EH (cell line): ENCODE measurements at regions not wholly inside any gene's neighbourhood (a gene's known extent, or its start where the extent isn't known, plus 50 kb on each side); places are given as distances from the start of the nearest gene placed in this dataset.
A peak's percentile ranks its signal among the peaks of the same experiment; 100 is the strongest.
"Not testable (repeated sequence)": the region's sequence is repeated elsewhere in the genome, so short reads cannot be mapped to it uniquely, and the experiment has no call there.

Experiments used
- DNase-seq: peaks from one replicate; pipeline ENCODE4 v3.0.0-alpha.2; 2015; ENCODE audit warnings: low read depth

GRCh38 chr1:8144323-8144722 is 118.2 kb upstream of the ERRFI1 start:
- no peak for DNase-seq

DNA sequence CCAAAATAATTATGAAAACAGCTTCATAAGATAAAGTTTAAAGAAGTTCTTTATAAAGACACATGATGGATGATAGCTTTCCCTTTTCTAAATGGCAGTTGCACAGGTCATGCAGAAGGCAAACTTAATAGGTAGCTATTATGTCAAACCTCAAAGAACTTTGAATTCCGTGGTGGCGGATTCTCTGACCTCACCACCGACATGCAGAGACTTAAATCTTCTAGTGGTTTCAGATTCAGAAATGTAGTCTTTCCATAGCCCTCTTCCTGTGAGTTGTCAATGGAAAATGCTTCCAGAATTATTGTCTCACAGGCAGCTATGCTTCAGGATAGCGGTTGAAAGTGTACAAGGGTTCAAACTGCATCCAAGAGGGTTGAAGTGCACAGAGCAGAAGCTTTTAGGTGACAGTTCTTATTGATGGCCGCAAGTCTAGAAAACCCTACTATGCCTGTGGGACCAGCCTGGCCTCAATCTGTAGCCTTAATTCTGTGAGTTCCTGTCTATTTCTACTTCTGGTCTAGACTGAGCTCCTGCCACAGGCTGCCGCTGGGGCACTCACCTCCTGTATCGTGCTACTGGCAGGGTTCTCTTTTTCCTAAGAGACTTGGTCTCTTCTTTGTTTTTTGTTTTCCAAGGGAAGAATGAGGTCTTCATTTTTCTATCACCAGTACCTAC is 117.0 kb upstream of the ERRFI1 start:
- DNase-seq = peak; percentile 34

DNA sequence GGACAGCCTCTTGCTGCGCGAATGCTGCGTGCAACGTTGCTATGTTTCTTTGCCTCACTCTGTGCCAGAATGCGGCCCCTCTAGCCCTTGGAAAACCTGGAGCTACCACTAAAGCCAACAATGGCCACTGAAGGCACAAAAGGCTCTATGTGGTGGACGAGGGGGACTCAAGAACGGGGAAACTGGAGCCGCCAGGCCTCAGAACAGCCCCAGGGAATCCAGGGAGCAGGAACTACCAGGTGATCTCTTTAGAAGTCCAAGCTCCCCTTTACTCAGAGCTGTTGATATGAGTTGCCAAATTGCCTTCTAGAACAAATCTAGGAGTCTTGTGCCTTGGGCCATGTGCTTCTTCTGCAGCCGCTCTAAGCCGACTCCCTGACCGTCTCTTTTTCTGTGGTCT is 113.8 kb upstream of the ERRFI1 start:
- no peak for DNase-seq

GRCh38 chr1:8139383-8139782 is 113.3 kb upstream of the ERRFI1 start:
- no peak for DNase-seq

GRCh38 chr1:8138673-8139072 is 112.6 kb upstream of the ERRFI1 start:
- no peak for DNase-seq

DNA sequence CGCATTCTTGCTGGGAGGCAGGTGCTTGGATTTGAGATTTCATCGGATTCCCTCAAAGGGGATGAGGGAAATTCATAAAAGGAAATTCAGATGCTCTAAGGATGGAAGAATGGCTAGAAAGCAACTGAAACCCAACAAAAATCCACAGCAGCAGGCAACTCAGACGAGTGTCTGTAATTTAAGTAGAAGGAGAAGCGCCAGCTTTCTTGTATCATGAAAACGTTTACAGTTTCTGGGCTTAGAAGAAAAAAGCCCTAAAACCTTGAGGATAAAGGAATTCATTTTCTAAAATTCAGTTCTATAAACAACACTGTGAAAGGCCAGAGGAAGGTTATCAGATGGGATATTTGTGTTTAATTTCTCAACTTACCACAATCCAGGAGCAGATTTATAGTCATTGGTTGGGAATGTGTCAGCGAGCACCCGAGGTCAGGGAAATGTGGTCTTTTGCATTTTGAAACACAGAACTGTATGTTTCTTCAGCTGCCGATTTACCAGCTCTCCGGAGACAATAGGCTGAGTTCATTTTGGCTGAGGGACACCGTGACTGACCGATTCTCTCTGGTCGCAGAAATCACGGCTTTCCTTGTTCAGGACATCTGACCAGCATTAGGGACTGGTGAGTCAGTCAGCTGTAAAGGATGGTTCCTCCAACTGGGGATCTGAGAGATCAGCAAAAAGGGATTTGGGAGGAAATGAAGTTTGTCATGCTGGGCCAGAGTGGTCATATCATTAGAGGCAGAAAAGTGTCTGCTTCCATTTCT is 111.6 kb upstream of the ERRFI1 start:
- peak; percentile 99 for DNase-seq

GRCh38 chr1:8136766-8137165 is 110.7 kb upstream of the ERRFI1 start:
- DNase-seq = no peak

DNA sequence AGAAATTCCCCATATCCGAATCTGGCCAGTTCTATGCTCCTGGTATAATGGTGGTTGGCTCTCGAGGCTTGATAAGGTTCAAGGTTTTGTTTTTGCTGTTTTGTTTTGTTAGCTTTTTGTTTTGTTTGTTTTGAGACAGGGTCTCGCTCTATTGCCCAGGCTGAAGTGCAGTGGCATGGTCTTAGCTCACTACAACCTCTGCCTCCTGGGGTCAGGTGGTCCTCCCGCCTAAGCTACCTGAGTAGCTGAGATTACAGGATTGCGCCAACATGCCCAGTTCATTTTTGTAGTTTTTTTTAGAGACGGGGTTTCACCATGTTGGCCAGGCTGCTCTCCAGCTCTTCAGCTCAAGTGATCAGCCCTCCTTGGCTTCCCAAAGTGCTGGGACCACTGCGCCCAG is 109.1 kb upstream of the ERRFI1 start:
- DNase-seq = no peak

- peak; percentile 74 for DNase-seq
Measured at GRCh38 chr1:8134546-8135235, 108.6 kb upstream of the ERRFI1 start.

- peak; percentile 94 for DNase-seq
Measured at GRCh38 chr1:8133657-8134430, 107.7 kb upstream of the ERRFI1 start.

DNA sequence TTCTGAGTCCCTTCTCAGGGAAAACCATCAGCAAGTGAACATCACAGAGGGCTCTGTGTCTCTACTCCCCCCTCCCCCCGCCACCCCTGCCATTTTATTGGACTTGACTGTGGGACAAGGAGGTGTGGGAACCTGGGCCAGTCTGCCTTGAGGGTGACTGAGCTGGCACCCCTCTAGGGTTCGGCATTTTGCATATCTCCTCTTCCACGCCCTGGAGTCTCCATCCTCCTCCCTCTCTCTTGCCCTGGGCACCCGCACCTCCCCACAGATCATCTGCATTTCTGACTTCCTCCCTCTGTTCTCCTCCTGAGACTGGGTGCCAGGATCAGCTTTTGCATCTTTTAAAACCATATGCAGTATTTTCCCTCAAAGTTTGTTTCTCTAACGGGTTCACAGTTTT is 107.1 kb upstream of the ERRFI1 start:
- DNase-seq = peak; percentile 61

GRCh38 chr1:8127171-8127641 is 101.1 kb upstream of the ERRFI1 start:
- DNase-seq = no peak

DNA sequence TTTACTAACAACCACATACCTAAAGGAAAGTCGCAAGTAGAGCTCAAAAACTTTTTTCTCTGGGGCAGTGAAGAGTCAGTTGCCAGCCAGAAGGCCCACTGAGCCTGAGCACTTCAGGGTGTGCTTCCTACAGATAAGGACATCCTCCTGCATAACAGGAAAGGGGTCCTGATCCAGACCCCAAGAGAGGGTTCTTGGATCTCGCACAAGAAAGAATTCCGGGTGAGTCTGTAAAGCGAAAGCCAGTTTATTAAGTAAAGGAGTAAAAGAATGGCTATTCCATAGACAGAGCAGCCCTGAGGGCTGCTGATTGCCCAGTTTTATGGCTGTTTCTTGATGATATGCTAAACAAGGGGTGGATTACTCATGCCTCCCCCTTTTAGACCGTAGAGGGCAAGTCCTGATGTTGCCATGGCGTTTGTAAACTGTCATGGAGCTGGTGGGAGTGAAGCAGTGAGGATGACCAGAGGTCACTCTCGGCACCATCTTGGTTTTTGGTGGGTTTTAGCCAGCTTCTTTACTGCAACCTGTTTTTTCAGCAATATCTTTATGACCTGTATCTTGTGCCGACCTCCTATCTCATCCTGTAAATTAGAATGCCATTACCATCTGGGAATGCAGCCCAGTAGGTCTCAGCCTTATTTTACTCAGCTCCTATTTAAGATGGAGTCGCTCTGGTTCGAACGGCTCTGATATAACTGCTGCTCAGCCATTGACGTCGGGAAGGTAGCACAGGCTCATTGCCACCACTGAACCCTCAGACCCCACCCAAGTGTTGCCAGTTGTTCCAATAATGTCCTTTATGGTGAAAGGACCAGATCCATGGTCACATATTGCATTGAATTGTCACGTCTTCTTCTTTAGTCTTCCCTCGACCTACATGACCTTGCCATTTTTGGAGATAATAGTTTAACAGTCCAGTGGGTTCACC is 96.6 kb upstream of the ERRFI1 start:
- peak; percentile 82 for DNase-seq

DNA sequence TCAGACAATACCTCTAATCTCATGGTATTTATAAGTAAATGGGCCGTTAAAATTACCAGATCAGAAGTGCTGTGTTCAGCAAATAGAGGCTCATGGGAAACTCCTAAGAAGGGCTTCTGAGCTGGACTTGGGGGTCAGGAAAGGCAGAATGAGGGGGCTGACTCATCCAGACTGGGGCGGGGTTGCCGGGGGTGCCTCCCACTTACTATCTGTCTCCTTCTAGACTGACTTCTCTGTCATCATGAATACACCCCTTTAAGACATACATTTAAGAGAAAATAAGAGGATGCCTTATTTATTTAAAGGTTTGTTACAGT is 96.0 kb upstream of the ERRFI1 start:
- peak; percentile 36 for DNase-seq

DNA sequence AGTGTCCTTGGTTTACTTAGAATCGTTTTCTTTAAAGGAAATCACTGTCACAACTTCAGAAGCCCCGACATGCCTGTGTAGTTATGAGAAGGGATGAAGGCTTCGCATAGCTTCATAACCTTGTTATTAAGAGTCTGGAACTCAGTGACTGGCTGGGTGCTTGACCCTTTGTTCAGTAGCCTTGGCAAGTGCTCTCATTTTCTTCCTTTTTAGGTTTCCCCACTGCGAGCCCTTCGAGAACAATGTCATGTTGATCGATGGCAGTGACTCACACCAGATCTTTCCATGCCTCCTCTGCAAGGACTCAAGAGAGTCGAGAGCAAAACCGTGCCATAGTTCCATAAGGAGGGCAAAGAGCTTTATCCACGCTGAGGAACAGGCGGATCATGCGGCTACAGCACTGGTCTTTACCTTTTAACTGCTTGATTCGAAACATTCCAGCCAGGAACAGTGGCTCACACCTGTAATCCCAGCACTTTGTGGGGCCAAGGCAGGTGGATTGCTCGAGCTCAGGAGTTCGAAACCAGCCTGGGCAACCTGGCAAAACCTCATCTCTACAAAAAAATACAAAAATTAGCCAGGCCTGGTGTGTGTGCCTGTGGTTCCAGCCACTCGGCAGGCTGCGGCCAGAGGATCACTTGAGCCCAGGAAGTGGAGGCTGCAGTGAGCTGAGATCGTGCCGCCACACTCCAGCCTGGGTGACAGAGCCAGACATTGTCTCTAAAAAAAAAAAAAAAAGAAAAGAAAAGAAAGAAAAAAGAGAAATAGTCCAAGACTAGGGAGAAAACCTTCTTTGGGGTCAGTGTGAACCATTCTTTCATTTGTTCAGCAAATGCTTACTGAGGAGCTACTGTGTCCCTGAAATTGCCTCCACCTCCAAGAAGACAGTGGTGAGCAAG is 95.4 kb upstream of the ERRFI1 start:
- no peak for DNase-seq

DNA sequence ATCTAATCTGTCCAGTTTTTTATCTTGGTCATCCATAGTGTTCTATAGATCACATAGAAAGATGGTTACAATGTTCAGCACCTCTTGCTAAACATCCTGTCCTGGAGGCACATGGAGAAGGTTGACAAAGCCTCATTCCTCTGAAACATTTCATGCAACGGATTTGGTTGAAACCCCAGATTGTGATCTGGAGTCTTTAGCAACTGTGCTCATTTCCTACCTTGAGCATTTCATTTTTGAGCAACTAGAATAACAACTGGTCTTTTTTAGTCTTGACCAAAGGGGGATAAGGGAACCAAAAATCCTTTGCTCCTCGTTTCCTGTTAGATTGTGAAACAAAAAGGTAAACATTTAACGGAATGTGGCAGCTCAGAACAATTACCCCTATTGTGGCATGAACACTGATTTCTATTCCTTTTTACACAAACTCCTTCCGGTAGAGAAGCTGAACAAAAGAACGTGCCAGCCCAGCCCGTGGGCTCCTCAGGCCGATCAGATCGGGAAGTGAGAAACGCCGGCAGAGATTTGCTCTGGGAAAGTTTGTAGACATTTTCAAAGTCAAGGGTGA is 94.7 kb upstream of the ERRFI1 start:
- no peak for DNase-seq

DNA sequence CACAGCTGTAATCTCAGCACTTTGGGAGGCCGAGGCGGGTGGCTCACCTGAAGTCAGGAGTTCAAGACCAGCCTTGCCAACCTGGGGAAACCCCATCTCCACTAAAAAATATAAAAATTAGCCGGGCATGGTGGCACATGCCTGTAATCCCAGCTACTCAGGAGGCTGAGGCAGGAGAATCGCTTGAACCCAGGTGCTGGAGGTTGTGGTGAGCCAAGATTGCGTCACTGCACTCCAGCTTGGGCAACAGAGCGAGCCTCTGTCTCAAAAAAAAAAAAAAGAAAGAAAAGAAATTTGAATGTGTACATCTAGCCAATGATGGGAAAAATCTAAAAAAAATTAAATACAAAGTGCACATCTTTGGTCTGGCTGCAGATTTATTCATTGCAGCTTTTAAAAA is 92.6 kb upstream of the ERRFI1 start:
- DNase-seq = not testable (repeated sequence)

DNA sequence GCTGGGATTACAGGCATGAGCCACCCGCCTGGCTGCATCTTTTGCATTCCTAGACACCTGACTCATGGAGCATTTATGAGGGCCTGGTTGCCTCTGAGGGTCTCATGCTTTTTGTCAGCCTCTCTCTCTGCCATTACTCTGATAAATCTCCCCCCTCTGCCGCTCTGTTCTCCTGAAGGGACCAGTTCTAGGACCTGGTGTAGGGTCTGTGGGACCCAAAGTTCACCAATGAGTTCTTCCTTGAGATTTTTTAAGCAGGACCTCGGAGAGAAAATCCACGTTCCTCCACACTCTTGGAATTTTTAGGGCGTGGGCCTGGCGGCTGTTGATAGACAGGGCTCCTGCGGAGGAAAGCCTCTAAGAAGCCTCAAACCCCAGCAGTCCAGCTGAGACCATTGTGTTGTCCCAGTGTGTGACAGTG is 91.9 kb upstream of the ERRFI1 start:
- DNase-seq = peak; percentile 42

GRCh38 chr1:8116894-8117264 is 90.8 kb upstream of the ERRFI1 start:
- peak; percentile 89 for DNase-seq

DNA sequence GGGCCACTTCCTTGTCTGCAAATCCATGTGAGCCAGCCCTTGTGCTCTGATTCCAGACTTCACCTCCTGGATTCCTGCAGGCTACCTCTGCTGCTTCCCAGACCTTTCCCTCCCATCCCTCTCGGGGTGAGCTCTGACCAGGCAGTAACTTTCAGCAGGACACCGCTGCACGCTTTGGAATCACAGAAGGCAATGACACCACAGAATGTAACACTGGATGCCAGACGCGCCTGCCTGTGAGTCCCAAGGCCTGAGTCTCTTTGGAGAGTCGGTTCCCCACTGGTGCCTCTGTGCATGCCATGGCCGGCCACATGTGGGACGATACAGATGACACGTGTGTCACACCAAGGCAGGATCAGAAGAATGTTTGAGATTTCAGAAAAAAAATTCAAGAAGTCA is 89.7 kb upstream of the ERRFI1 start:
- DNase-seq = no peak
